Natural killer cell (primary cell): ENCODE measurements at regions not wholly inside any gene's neighbourhood (a gene's known extent, or its start where the extent isn't known, plus 50 kb on each side); places are given as distances from the start of the nearest gene placed in this dataset.
A peak's percentile ranks its signal among the peaks of the same experiment; 100 is the strongest.

ENCODE experiments used
- ATAC-seq, 3 donors: fragments of 150-1000 bp in 2 of 3; fragments of 200-7000 bp in 1 of 3; cut with Tn5 transposase; 1 replicate in 1 of 3; 2 replicates in 2 of 3; pipeline ENCODE4 v1.10.0; 2021; ENCODE audit warnings: mild to moderate bottlenecking in 2 of 3, moderate library complexity in 2 of 3
- DNase-seq, 2 donors: peaks; one replicate each; pipeline versions ENCODE4 v3.0.0 to v3.0.0-alpha.2; 2013 to 2021; ENCODE audit warnings: mixed read lengths in 1 of 2
- H3K27ac ChIP-seq: one replicate; pipeline ENCODE4 v1.5.1; 2013; ENCODE audit warnings: mild to moderate bottlenecking, low read length
- H3K27me3 ChIP-seq: one replicate; pipeline ENCODE4 v1.6.1; 2013; ENCODE audit warnings: low read length; ENCODE audit not compliant: control insufficient read depth, insufficient read depth
- H3K36me3 ChIP-seq: one replicate; pipeline ENCODE4 v1.6.1; 2013; ENCODE audit warnings: low read length; ENCODE audit not compliant: control insufficient read depth, insufficient read depth
- H3K4me1 ChIP-seq: one replicate; pipeline ENCODE4 v1.6.1; 2013; ENCODE audit warnings: low read length; ENCODE audit not compliant: control insufficient read depth, insufficient read depth
- H3K4me3 ChIP-seq: one replicate; pipeline ENCODE4 v1.5.1; 2013; ENCODE audit warnings: low read length
- H3K9me3 ChIP-seq: one replicate; pipeline ENCODE4 v1.6.1; 2013; ENCODE audit warnings: low read length; ENCODE audit not compliant: control insufficient read depth, insufficient read depth
- H3K27ac Mint-ChIP-seq, 2 donors: one replicate each; pipeline ENCODE4 v1.8.0; 2022; ENCODE audit warnings: mild to moderate bottlenecking in 2 of 2, mixed read lengths in 2 of 2, moderate library complexity in 1 of 2
- H3K27me3 Mint-ChIP-seq, 2 donors: one replicate each; pipeline ENCODE4 v1.8.0; 2022; ENCODE audit warnings: low read depth in 2 of 2, mixed read lengths in 2 of 2
- H3K36me3 Mint-ChIP-seq: one replicate; pipeline ENCODE4 v1.8.0; 2022; ENCODE audit warnings: mixed read lengths
- H3K4me1 Mint-ChIP-seq, 2 donors: one replicate each; pipeline ENCODE4 v1.8.0; 2022; ENCODE audit warnings: mixed read lengths in 2 of 2
- H3K4me3 Mint-ChIP-seq: one replicate; pipeline ENCODE4 v1.8.0; 2022; ENCODE audit warnings: mild to moderate bottlenecking, moderate library complexity, mixed read lengths
- H3K9me3 Mint-ChIP-seq, 2 donors: one replicate each; pipeline ENCODE4 v1.8.0; 2022; ENCODE audit warnings: mixed read lengths in 2 of 2
- WGBS: methylation state at CpG from one replicate; pipeline ENCODE4 v1.1.7; 2013; ENCODE audit warnings: missing lambda C conversion rate; ENCODE audit not compliant: insufficient coverage; 5-methylcytosine and 5-hydroxymethylcytosine counted together
- intact Hi-C: fragments of 100-400 bp; cut with micrococcal nuclease; formaldehyde crosslinking; loops from one replicate; pipeline ENCODE4 v1.14.2; 2022
- TF ChIP-seq, protein P1 (sequence below): fragments of 200-600 bp; IDR thresholded peaks from one replicate; pipeline ENCODE4 v1.8.0; 2022; ENCODE audit warnings: antibody characterized with exemption

DNA sequence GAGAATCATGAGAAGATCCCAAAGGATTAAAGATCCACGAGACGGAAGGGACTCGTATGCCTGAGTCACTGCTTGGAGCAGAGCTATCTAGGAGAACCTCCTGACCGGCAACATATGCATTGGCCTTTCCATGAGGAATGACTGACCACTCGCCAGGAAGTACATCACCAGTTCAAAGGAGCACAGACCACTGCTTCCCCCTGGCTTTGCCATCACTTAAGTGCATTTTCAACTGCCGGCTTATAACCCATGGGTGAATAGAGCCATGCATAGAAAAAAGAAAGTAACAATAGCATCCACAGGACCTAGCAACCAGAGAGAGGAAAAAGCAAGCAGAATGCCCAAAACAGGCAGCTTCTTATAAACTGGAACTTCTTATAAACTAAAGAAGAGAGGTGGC is 98.3 kb upstream of the ZC3H12C start:
- no peaks in the 10 kb centered on the region for H3K4me1 Mint-ChIP-seq

GRCh38 chr11:109996060-109996459 is 97.1 kb upstream of the ZC3H12C start:
- no peaks in the 10 kb centered on the region for H3K27me3 ChIP-seq
- no peaks in the 10 kb centered on the region for H3K9me3 ChIP-seq
- Mint-ChIP-seq H3K36me3 (no peaks in the 10 kb centered on the region), H3K4me3 (no peak overlapping the region), H3K27ac (no peak overlapping the region), H3K4me1 (no peaks in the 10 kb centered on the region), H3K9me3 (no peaks in the 10 kb centered on the region), H3K27me3 (peaks cover 0 to 4% of the 10 kb centered on the region in 2 donors)
- ATAC-seq (no peak), DNase-seq (no peak)
- intact Hi-C loops, result no loop called here
- TF ChIP-seq, protein P1, sequence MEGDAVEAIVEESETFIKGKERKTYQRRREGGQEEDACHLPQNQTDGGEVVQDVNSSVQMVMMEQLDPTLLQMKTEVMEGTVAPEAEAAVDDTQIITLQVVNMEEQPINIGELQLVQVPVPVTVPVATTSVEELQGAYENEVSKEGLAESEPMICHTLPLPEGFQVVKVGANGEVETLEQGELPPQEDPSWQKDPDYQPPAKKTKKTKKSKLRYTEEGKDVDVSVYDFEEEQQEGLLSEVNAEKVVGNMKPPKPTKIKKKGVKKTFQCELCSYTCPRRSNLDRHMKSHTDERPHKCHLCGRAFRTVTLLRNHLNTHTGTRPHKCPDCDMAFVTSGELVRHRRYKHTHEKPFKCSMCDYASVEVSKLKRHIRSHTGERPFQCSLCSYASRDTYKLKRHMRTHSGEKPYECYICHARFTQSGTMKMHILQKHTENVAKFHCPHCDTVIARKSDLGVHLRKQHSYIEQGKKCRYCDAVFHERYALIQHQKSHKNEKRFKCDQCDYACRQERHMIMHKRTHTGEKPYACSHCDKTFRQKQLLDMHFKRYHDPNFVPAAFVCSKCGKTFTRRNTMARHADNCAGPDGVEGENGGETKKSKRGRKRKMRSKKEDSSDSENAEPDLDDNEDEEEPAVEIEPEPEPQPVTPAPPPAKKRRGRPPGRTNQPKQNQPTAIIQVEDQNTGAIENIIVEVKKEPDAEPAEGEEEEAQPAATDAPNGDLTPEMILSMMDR, result no peak
- H3K27ac ChIP-seq, result no peak overlapping the region
- H3K4me3 ChIP-seq, result no peak overlapping the region
- H3K36me3 ChIP-seq, result no peaks in the 10 kb centered on the region
- H3K4me1 ChIP-seq, result no peaks in the 10 kb centered on the region

More for the DNA sequence above, 98.3 kb upstream of the ZC3H12C start:
- Histone ChIP-seq H3K9me3 (no peaks in the 10 kb centered on the region), H3K27me3 (no peaks in the 10 kb centered on the region), H3K4me3 (no peak overlapping the region), H3K27ac (no peak overlapping the region), H3K4me1 (no peaks in the 10 kb centered on the region), H3K36me3 (no peaks in the 10 kb centered on the region)
- WGBS, result 88% methylated on average over 6 of the region's 6 CpGs
- H3K9me3 Mint-ChIP-seq, result no peaks in the 10 kb centered on the region
- H3K27me3 Mint-ChIP-seq, result no peaks in the 10 kb centered on the region
- intact Hi-C loops, result no loop called here
- no peak overlapping the region for H3K4me3 Mint-ChIP-seq
- TF ChIP-seq, protein P1, result no peak
- no peaks in the 10 kb centered on the region for H3K36me3 Mint-ChIP-seq
- H3K27ac Mint-ChIP-seq, result no peak overlapping the region
- ATAC-seq, result no peak
- DNase-seq, result no peak

DNA sequence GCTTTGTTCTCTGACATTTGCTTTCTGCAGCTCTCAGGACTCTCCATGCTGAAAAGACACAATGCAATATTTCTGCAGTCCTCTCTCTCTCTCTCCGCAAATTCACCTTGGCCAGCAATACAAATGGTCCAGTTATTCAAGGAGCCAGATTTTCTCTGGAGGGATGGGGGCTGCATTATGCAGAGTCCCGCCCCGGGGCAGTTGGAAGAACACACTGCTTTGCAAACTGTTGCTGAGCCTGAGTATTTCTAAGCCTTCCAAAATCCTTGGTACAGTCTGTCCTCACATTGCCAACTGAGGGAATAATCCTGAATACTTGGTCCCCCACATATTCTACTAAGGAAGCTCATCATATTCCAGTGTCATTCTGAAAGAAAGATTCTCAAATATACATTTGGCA is 94.3 kb upstream of the ZC3H12C start:
- H3K27ac ChIP-seq, result no peak overlapping the region
- 98% methylated on average over 3 of the region's 3 CpGs for WGBS
- TF ChIP-seq, protein P1, result no peak
- no peaks in the 10 kb centered on the region for H3K4me1 Mint-ChIP-seq
- H3K9me3 ChIP-seq, result no peaks in the 10 kb centered on the region
- no peaks in the 10 kb centered on the region for H3K27me3 ChIP-seq
- no peak overlapping the region for H3K4me3 Mint-ChIP-seq
- no peak for DNase-seq
- H3K4me3 ChIP-seq, result no peak overlapping the region
- ATAC-seq, result no peak
- no peaks in the 10 kb centered on the region for H3K36me3 ChIP-seq
- no peak overlapping the region for H3K27ac Mint-ChIP-seq
- intact Hi-C loops, result no loop called here
- peaks cover 0 to 16% of the 10 kb centered on the region in 2 donors for H3K27me3 Mint-ChIP-seq
- no peaks in the 10 kb centered on the region for H3K4me1 ChIP-seq
- no peaks in the 10 kb centered on the region for H3K9me3 Mint-ChIP-seq
- H3K36me3 Mint-ChIP-seq, result no peaks in the 10 kb centered on the region

- Mint-ChIP-seq H3K9me3 (no peaks in the 10 kb centered on the region), H3K4me3 (no peak overlapping the region), H3K36me3 (no peaks in the 10 kb centered on the region), H3K27me3 (peaks cover 0 to 16% of the 10 kb centered on the region in 2 donors), H3K4me1 (no peaks in the 10 kb centered on the region), H3K27ac (no peak overlapping the region)
- WGBS, result 27% methylated on average over 3 of the region's 6 CpGs
- Histone ChIP-seq H3K36me3 (no peaks in the 10 kb centered on the region), H3K4me3 (no peak overlapping the region), H3K27ac (no peak overlapping the region), H3K27me3 (no peaks in the 10 kb centered on the region), H3K9me3 (no peaks in the 10 kb centered on the region), H3K4me1 (no peaks in the 10 kb centered on the region)
- TF ChIP-seq, protein P1, result no peak
- DNase-seq (no peak), ATAC-seq (peak in 1 of 3 donors; percentile 20)
- intact Hi-C loops, result no loop called here
Measured at GRCh38 chr11:110000031-110000502, 93.1 kb upstream of the ZC3H12C start.
